Tibial artery (tissue), 4 donors: ENCODE measurements at regions not wholly inside any gene's neighbourhood (a gene's known extent, or its start where the extent isn't known, plus 50 kb on each side); places are given as distances from the start of the nearest gene placed in this dataset.

Source experiments
- DNase-seq, 2 donors: peaks; one replicate each; pipeline ENCODE4 v3.0.0-alpha.2; 2019
- H3K27ac ChIP-seq, 2 donors: fragments of 200-600 bp; sonication (generic) in 1 of 2; 1 replicate in 1 of 2; 2 replicates in 1 of 2; pipeline ENCODE4 v1.5.1; 2018 to 2019; ENCODE audit warnings: mild to moderate bottlenecking in 1 of 2
- H3K27me3 ChIP-seq, 2 donors: fragments of 200-600 bp; sonication (generic) in 1 of 2; one replicate each; pipeline versions ENCODE4 v1.5.1 to v1.6.0; 2016 to 2019
- H3K36me3 ChIP-seq, 3 donors: fragments of 200-600 bp; sonication (generic) in 2 of 3; one replicate each; pipeline ENCODE4 v1.5.1; 2016 to 2019; ENCODE audit warnings: mild to moderate bottlenecking in 2 of 3
- H3K4me1 ChIP-seq, 4 donors: fragments of 200-600 bp; sonication (generic) in 2 of 4; 1 replicate in 3 of 4; 2 replicates in 1 of 4; pipeline ENCODE4 v1.5.1; 2016 to 2019
- H3K4me3 ChIP-seq, 2 donors: fragments of 200-600 bp; sonication (generic) in 1 of 2; 1 replicate in 1 of 2; 2 replicates in 1 of 2; pipeline ENCODE4 v1.5.1; 2018 to 2019; ENCODE audit warnings: mild to moderate bottlenecking in 2 of 2
- H3K9me3 ChIP-seq, 3 donors: fragments of 200-600 bp; sonication (generic) in 1 of 3; one replicate each; pipeline ENCODE4 v1.5.1; 2016 to 2019
- intact Hi-C: fragments of 100-400 bp; cut with DNase I; formaldehyde crosslinking; loops from one replicate; pipeline ENCODE4 v1.15.0; 2023; ENCODE audit warnings: low total_unique reads
- TF ChIP-seq, protein P1 (sequence below), 2 experiments: fragments of 200-600 bp in 1 of 2; fragments of 450-650 bp in 1 of 2; IDR thresholded peaks; one replicate each; pipeline ENCODE4 v1.5.1; 2017 to 2019; ENCODE audit warnings: antibody characterized with exemption in 2 of 2, mild to moderate bottlenecking in 1 of 2, moderate library complexity in 1 of 2

GRCh38 chr2:71782323-71782722, 329.0 kb downstream of the DYSF start:
- no peaks in the 10 kb centered on the region for H3K9me3 ChIP-seq
- no peak overlapping the region for H3K27ac ChIP-seq
- peaks cover 0 to 19% (median 10%) of the 10 kb centered on the region in 4 donors for H3K4me1 ChIP-seq
- intact Hi-C loops, result no loop called here
- no peak overlapping the region for H3K4me3 ChIP-seq
- peak in 1 of 2 donors; percentile 40 for DNase-seq
- no peaks in the 10 kb centered on the region for H3K36me3 ChIP-seq
- TF ChIP-seq, protein P1, sequence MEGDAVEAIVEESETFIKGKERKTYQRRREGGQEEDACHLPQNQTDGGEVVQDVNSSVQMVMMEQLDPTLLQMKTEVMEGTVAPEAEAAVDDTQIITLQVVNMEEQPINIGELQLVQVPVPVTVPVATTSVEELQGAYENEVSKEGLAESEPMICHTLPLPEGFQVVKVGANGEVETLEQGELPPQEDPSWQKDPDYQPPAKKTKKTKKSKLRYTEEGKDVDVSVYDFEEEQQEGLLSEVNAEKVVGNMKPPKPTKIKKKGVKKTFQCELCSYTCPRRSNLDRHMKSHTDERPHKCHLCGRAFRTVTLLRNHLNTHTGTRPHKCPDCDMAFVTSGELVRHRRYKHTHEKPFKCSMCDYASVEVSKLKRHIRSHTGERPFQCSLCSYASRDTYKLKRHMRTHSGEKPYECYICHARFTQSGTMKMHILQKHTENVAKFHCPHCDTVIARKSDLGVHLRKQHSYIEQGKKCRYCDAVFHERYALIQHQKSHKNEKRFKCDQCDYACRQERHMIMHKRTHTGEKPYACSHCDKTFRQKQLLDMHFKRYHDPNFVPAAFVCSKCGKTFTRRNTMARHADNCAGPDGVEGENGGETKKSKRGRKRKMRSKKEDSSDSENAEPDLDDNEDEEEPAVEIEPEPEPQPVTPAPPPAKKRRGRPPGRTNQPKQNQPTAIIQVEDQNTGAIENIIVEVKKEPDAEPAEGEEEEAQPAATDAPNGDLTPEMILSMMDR (IDR thresholded peaks at IDR 0.05), result no peak
- H3K27me3 ChIP-seq, result no peaks in the 10 kb centered on the region

DNA sequence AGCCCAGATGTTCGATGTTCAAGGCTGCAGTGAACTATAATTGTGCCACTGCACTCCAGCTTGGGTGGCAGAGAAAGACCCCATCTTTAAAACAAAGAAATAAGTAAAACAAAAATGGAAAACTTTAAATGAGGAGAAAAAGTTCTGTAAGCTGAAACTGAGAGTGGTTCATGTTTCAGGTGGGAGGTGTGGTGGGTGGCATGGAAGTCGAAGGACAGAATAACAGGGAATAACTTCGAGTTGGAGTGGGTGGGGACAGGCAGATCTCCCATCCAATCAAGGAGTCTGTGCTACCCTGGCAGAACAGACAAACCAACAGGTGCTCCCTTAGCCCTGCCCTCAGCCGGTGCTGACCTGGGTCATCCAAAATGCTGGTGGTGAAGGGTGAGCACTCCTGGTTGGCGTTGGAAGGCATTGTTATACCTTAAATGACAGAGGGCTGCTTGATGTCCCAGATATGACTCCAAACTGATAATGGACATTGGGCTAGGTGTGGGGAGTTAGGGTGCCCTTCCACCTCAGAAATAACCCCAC, 328.4 kb downstream of the DYSF start:
- intact Hi-C loops, result no loop called here
- Histone ChIP-seq H3K36me3 (no peaks in the 10 kb centered on the region), H3K4me1 (peaks cover 0 to 19% (median 10%) of the 10 kb centered on the region in 4 donors), H3K27me3 (no peaks in the 10 kb centered on the region), H3K9me3 (no peaks in the 10 kb centered on the region), H3K4me3 (no peak overlapping the region), H3K27ac (no peak overlapping the region)
- DNase-seq, result no peak
- TF ChIP-seq, protein P1 (IDR thresholded peaks at IDR 0.05), result no peak

DNA sequence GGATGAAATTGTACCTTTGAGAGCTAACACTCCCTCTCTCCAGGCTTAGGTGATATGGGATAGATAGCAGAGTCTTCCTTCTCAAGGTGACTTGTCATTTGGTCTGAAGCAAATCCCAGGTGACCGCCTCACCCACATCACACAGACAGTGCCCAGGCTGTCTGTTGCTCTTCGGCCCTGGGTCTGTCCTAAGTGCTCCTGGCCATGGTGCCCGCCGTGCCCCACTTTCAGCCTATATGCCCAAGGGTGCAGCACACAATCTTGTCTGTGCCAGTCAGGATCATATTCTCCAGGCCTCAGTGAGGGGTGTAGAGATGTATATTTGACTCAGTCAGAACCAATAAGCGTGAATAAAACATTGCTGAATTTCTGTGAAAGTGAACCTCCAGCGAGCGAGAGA, 326.8 kb downstream of the DYSF start:
- peak in 1 of 2 donors; percentile 40 for DNase-seq
- Histone ChIP-seq H3K27ac (no peak overlapping the region), H3K4me1 (peaks cover 0 to 13% (median 6%) of the 10 kb centered on the region in 4 donors), H3K9me3 (no peaks in the 10 kb centered on the region), H3K36me3 (no peaks in the 10 kb centered on the region), H3K4me3 (no peak overlapping the region), H3K27me3 (no peaks in the 10 kb centered on the region)
- TF ChIP-seq, protein P1 (IDR thresholded peaks at IDR 0.05), result no peak
- intact Hi-C loops, result no loop called here

DNA sequence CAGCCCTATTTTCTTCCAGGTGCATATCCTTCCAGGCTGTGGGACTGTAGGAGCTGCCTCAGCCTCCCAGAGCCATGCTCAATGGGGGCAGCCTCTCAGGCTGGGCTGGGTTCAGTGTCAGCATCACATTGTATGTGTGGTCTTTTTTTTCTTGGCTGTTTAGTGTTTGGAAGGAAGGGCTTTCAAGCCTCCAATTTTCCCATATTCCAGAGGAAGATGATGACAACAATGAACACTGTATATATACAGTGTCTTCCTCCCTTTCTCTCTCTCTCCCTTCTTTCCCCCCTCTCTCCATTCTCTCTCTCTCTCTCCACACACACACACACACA, 326.4 kb downstream of the DYSF start:
- DNase-seq, result no peak
- Histone ChIP-seq H3K4me3 (no peak overlapping the region), H3K27ac (no peak overlapping the region), H3K27me3 (no peaks in the 10 kb centered on the region), H3K36me3 (no peaks in the 10 kb centered on the region), H3K9me3 (no peaks in the 10 kb centered on the region), H3K4me1 (peaks cover 0 to 9% (median 2%) of the 10 kb centered on the region in 4 donors)
- intact Hi-C loops, result no loop called here
- TF ChIP-seq, protein P1 (IDR thresholded peaks at IDR 0.05), result no peak

- TF ChIP-seq, protein P1 (IDR thresholded peaks at IDR 0.05), result peak in 1 of 2 experiments; percentile 5
- Histone ChIP-seq H3K4me3 (no peak overlapping the region), H3K36me3 (no peaks in the 10 kb centered on the region), H3K27me3 (no peaks in the 10 kb centered on the region), H3K4me1 (peaks cover 0 to 6% (median 0%) of the 10 kb centered on the region in 4 donors), H3K27ac (no peak overlapping the region), H3K9me3 (no peaks in the 10 kb centered on the region)
- peak in 1 of 2 donors; percentile 43 for DNase-seq
- intact Hi-C loops, result no loop called here
Observed at GRCh38 chr2:71778936-71779773, 325.8 kb downstream of the DYSF start.
